C4-2B (cell line): ENCODE measurements at regions not wholly inside any gene's neighbourhood (a gene's known extent, or its start where the extent isn't known, plus 50 kb on each side); places are given as distances from the start of the nearest gene placed in this dataset.

ENCODE experiments used
- ZFX ChIP-seq: fragments of 450-650 bp; IDR thresholded peaks from 2 replicates; pipeline ENCODE4 v1.6.1; 2017
- TF ChIP-seq, protein P1 (sequence below): fragments of 450-650 bp; conservative IDR thresholded peaks from 2 replicates; pipeline ENCODE4 v1.5.1; 2017; ENCODE audit warnings: mild to moderate bottlenecking

DNA sequence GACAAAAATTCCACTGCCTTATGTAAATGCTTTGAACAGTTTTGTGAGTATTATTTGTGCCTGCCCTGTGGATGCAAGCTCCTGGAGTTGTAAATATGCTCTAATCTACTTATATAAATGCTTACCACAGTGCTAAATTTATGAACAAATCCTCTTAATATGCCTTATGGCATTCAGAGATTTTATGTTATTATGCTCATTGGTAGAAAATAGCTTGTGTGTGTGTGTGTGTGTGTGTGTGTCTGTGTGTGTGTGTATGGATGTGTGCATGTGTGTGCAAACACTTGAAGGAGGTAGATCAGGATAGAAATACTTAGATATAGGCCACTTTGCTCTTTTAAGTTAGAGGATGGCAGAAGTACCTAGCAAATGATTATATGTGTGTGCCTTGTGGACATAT, 253.9 kb downstream of the TAF11L14 start:
- TF ChIP-seq, protein P1, sequence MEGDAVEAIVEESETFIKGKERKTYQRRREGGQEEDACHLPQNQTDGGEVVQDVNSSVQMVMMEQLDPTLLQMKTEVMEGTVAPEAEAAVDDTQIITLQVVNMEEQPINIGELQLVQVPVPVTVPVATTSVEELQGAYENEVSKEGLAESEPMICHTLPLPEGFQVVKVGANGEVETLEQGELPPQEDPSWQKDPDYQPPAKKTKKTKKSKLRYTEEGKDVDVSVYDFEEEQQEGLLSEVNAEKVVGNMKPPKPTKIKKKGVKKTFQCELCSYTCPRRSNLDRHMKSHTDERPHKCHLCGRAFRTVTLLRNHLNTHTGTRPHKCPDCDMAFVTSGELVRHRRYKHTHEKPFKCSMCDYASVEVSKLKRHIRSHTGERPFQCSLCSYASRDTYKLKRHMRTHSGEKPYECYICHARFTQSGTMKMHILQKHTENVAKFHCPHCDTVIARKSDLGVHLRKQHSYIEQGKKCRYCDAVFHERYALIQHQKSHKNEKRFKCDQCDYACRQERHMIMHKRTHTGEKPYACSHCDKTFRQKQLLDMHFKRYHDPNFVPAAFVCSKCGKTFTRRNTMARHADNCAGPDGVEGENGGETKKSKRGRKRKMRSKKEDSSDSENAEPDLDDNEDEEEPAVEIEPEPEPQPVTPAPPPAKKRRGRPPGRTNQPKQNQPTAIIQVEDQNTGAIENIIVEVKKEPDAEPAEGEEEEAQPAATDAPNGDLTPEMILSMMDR: no peak
- TF ChIP-seq ZFX: no peak
